Glomerular visceral epithelial cell (primary cell): ENCODE measurements at regions not wholly inside any gene's neighbourhood (a gene's known extent, or its start where the extent isn't known, plus 50 kb on each side); places are given as distances from the start of the nearest gene placed in this dataset.

ENCODE experiments used
- DNase-seq: peaks from one replicate; pipeline ENCODE4 v3.0.0-alpha.2; 2016; ENCODE audit errors: extremely low spot score

- DNase-seq: no peak
Observed at GRCh38 chr4:177569434-177569833, 127.2 kb upstream of the AGA start.

GRCh38 chr4:177573507-177573906, 131.3 kb upstream of the AGA start:
- peak; percentile 77 for DNase-seq

- DNase-seq: peak; percentile 48
Observed at GRCh38 chr4:177574446-177574845, 132.2 kb upstream of the AGA start.

- no peak for DNase-seq
Observed at GRCh38 chr4:177579649-177580048, 137.4 kb upstream of the AGA start.

- DNase-seq: no peak
Observed at GRCh38 chr4:177582992-177583391, 140.8 kb upstream of the AGA start.

- DNase-seq: no peak
Observed at GRCh38 chr4:177587989-177588388, 145.8 kb upstream of the AGA start.

- DNase-seq: no peak
Observed at GRCh38 chr4:177595386-177595785, 153.1 kb upstream of the AGA start.

GRCh38 chr4:177596035-177596434, 153.8 kb upstream of the AGA start:
- peak; percentile 81 for DNase-seq

GRCh38 chr4:177596991-177597390, 154.8 kb upstream of the AGA start:
- no peak for DNase-seq

- no peak for DNase-seq
Observed at GRCh38 chr4:177605252-177605651, 163.0 kb upstream of the AGA start.

GRCh38 chr4:177607111-177607573, 164.9 kb upstream of the AGA start:
- DNase-seq: no peak

GRCh38 chr4:177611974-177612664, 169.9 kb upstream of the AGA start:
- no peak for DNase-seq

GRCh38 chr4:177612684-177613083, 170.4 kb upstream of the AGA start:
- DNase-seq: no peak

GRCh38 chr4:177632481-177632880, 190.2 kb upstream of the AGA start:
- peak; percentile 21 for DNase-seq

- no peak for DNase-seq
Observed at GRCh38 chr4:177638871-177639270, 196.6 kb upstream of the AGA start.

GRCh38 chr4:177640864-177641263, 198.6 kb upstream of the AGA start:
- no peak for DNase-seq

GRCh38 chr4:177660223-177660622, 218.0 kb upstream of the AGA start:
- no peak for DNase-seq

GRCh38 chr4:177667687-177668086, 225.4 kb upstream of the AGA start:
- no peak for DNase-seq

- DNase-seq: no peak
Observed at GRCh38 chr4:177671387-177671786, 229.2 kb upstream of the AGA start.

GRCh38 chr4:177671845-177672244, 229.6 kb upstream of the AGA start:
- no peak for DNase-seq

- DNase-seq: no peak
Observed at GRCh38 chr4:177673985-177674489, 231.8 kb upstream of the AGA start.

GRCh38 chr4:177680308-177680707, 238.1 kb upstream of the AGA start:
- no peak for DNase-seq

GRCh38 chr4:177681902-177682301, 239.7 kb upstream of the AGA start:
- peak; percentile 3 for DNase-seq

- no peak for DNase-seq
Observed at GRCh38 chr4:177687117-177687516, 244.9 kb upstream of the AGA start.
